ENCODE measurements at regions not wholly inside any gene's neighbourhood (a gene's known extent, or its start where the extent isn't known, plus 50 kb on each side); places are given as distances from the start of the nearest gene placed in this dataset.
A peak's percentile ranks its signal among the peaks of the same experiment; 100 is the strongest.

GRCh38 chr6:137696765-137697164 is 170.3 kb upstream of the TNFAIP3 start:
- in situ Hi-C loops (cut with MboI; ENCODE audit: low sequenced_read_pairs in 4 of 4) = no loop called here
- no peaks in the 10 kb centered on the region for H3K27me3 ChIP-seq
- H3K4me3 ChIP-seq = no peak overlapping the region
- H3K36me3 ChIP-seq = no peaks in the 10 kb centered on the region
- no peak for TF ChIP-seq CTCF (IDR thresholded peaks at IDR 0.05 in 4 of 5, conservative IDR thresholded peaks at IDR 0.05 in 1 of 5)
- TF ChIP-seq POLR2A (IDR thresholded peaks at IDR 0.05) = no peak
- ATAC-seq (no peak), DNase-seq (no peak)
- H3K4me1 ChIP-seq = peaks cover 2 to 7% of the 10 kb centered on the region in 2 donors
- no peak overlapping the region for H3K27ac ChIP-seq
- no peaks in the 10 kb centered on the region for H3K9me3 ChIP-seq
- intact Hi-C loops (cut with DNase I; ENCODE audit: low total_unique reads) = no loop called here

DNA sequence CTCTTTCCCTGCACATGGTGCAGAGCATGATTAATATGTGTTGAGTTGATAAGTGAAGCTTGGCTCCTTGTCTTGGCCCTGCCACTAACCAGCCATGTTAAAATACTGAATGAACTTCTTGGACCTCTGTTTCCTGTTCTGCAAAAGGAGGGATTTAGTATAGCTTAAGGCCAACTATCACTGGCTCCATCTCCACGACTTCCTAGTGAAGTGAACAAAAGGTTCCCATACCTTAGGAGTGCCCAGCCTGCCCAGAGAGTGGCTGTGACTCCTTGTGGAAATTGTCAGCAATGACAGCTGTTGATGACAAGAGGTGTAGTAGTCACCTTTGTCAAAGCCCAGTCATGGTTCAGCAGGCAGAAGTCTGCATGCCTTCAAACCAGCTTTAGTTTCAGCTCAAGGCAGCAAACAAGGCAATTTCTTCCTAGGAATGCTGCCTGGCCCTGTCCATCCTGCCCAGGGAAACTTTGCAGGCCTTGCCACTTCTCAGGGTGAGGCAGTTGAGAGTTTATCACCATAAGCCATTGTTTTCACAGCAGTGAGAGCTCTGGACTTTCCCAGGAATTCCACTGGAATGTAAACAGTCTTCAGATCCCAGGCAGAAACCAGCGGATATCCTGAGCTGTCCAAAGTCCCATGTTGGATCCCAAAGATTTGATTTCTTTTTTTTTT is 169.7 kb upstream of the TNFAIP3 start:
- no peaks in the 10 kb centered on the region for H3K36me3 ChIP-seq
- no peak for TF ChIP-seq POLR2A (IDR thresholded peaks at IDR 0.05)
- no peak for ATAC-seq
- no peak for DNase-seq
- H3K4me3 ChIP-seq = no peak overlapping the region
- no peaks in the 10 kb centered on the region for H3K27me3 ChIP-seq
- intact Hi-C loops (cut with DNase I; ENCODE audit: low total_unique reads) (no loop called here), in situ Hi-C loops (cut with MboI; ENCODE audit: low sequenced_read_pairs in 4 of 4) (no loop called here)
- no peaks in the 10 kb centered on the region for H3K9me3 ChIP-seq
- no peak overlapping the region for H3K27ac ChIP-seq
- H3K4me1 ChIP-seq = peaks cover 8 to 13% of the 10 kb centered on the region in 2 donors

DNA sequence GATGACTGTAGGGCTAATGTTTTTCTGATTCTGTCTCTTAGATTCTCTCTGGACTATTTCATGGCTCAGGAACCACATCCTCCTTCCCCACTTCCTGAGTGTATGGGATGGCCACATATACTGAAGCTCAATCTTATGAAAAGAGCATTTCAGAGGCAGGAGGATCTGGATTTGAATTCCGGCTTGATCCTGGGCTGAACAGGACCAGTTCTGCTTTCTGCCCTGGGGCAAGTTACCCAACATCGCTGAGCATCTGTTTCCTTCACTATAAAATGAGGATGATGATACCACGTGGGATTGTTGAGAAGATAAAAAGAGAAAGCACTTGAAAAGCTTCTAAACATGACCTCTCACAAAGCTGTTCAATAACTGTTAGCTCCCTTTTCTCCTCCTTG is 168.4 kb upstream of the TNFAIP3 start:
- ATAC-seq = peak in 1 of 2 donors; percentile 15
- Histone ChIP-seq H3K36me3 (no peaks in the 10 kb centered on the region), H3K4me3 (no peak overlapping the region), H3K27me3 (no peaks in the 10 kb centered on the region), H3K27ac (no peak overlapping the region), H3K4me1 (peaks cover 18 to 25% of the 10 kb centered on the region in 2 donors), H3K9me3 (no peaks in the 10 kb centered on the region)
- intact Hi-C loops (cut with DNase I; ENCODE audit: low total_unique reads) (no loop called here), in situ Hi-C loops (cut with MboI; ENCODE audit: low sequenced_read_pairs in 4 of 4) (no loop called here)
- DNase-seq = peak in 1 of 2 donors; percentile 39
- TF ChIP-seq POLR2A (IDR thresholded peaks at IDR 0.05) (no peak), CTCF (IDR thresholded peaks at IDR 0.05 in 4 of 5, conservative IDR thresholded peaks at IDR 0.05 in 1 of 5) (no peak)

- Histone ChIP-seq H3K4me1 (peaks cover 18 to 25% of the 10 kb centered on the region in 2 donors), H3K36me3 (no peaks in the 10 kb centered on the region), H3K27me3 (no peaks in the 10 kb centered on the region), H3K4me3 (no peak overlapping the region), H3K9me3 (no peaks in the 10 kb centered on the region), H3K27ac (no peak overlapping the region)
- no peak for TF ChIP-seq CTCF (IDR thresholded peaks at IDR 0.05 in 4 of 5, conservative IDR thresholded peaks at IDR 0.05 in 1 of 5)
- no peak for TF ChIP-seq POLR2A (IDR thresholded peaks at IDR 0.05)
- in situ Hi-C loops (cut with MboI; ENCODE audit: low sequenced_read_pairs in 4 of 4) = no loop called here
- DNase-seq (peak in 1 of 2 donors; percentile 19), ATAC-seq (no peak)
- intact Hi-C loops (cut with DNase I; ENCODE audit: low total_unique reads) = no loop called here
These were observed 167.9 kb upstream of the TNFAIP3 start for GRCh38 chr6:137699031-137699683.

- Histone ChIP-seq H3K27me3 (no peaks in the 10 kb centered on the region), H3K4me1 (peaks cover 20 to 25% of the 10 kb centered on the region in 2 donors), H3K9me3 (no peaks in the 10 kb centered on the region), H3K36me3 (no peaks in the 10 kb centered on the region), H3K27ac (no peak overlapping the region), H3K4me3 (no peak overlapping the region)
- in situ Hi-C loops (cut with MboI; ENCODE audit: low sequenced_read_pairs in 4 of 4) (loop anchor here in 3 of 4 donors (10.0 to 25.0 kb wide), 3 partner anchors 165 to 415 kb away; partner anchors contain the start of genes PERP (in 1 of the 3) and TNFAIP3 (in 1 of the 3)), intact Hi-C loops (cut with DNase I; ENCODE audit: low total_unique reads) (no loop called here)
- TF ChIP-seq POLR2A (IDR thresholded peaks at IDR 0.05) (no peak), CTCF (IDR thresholded peaks at IDR 0.05 in 4 of 5, conservative IDR thresholded peaks at IDR 0.05 in 1 of 5) (no peak)
- ATAC-seq = no peak
- no peak for DNase-seq
These were observed 166.9 kb upstream of the TNFAIP3 start for GRCh38 chr6:137700161-137700560.
